Ammon's horn (tissue), 1 donor: ENCODE measurements at regions not wholly inside any gene's neighbourhood (a gene's known extent, or its start where the extent isn't known, plus 50 kb on each side); places are given as distances from the start of the nearest gene placed in this dataset.

Experiments
- DNase-seq: peaks from one replicate; pipeline ENCODE4 v3.0.0-alpha.2; 2016; ENCODE audit warnings: low spot score

GRCh38 chr2:173669271-173669853 lies 295.8 kb downstream of the SP3 start:
- no peak for DNase-seq

- DNase-seq: no peak
Measured at GRCh38 chr2:173669888-173670287, 295.3 kb downstream of the SP3 start.

GRCh38 chr2:173672573-173673340 lies 292.4 kb downstream of the SP3 start:
- DNase-seq: no peak

DNA sequence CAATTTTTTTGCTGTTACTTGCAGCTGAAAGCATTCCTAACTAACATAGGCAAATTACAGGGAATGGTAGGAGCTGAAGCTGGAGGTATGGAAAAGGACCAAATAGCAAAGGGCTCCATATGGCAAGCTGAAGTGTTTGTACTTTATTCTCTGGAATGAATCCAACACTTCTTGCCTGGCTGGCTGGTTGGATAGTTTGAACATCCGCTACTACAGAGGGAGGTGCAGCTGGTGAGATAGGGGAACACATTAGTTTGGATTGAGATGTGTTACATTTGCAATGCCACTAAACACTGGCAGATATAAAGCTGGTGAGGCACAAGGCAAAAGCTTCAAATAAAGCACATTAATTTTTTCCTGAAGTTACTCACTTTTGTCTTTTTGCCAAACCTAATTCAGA lies 291.5 kb downstream of the SP3 start:
- DNase-seq: peak; percentile 33

DNA sequence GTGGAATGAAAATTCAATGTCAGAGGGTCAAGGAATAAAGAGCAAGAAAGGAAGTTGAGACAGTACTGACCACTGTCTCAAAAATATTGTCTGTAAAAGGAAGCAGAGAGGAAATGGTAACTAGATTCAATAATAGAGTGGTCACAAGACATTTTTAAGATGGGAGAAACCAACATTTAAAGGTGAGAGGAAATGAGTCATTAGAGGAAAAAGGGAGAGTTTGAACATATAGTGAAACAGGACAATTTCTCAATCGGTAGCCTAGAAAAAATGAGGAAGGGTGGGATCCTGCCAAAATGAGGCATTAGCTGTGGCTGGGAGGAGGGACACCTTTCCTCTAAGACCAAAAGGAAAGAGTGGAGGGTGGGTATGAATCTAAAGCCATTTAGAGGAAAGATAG lies 288.5 kb downstream of the SP3 start:
- no peak for DNase-seq

DNA sequence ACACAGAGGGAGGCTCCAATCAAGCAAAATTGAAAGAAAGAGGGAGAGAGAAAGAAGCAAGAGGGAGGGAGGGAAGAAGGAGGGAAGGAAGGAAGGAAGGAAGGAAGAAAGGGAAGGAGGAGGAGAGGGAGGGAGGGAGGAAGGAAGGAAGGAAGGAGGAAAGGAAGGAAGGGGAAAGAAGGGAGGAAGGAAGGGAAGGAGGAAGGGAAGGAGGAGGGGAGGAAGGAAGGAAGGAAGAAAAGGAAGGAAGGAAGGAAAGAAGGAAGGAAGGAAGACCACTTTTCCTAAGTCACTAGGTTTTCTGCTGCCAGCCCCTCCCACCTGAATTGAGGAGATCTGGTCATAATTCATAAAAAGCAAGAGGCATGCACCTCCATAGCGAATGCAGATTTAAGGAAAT lies 287.0 kb downstream of the SP3 start:
- no peak for DNase-seq

- no peak for DNase-seq
Measured at GRCh38 chr2:173680574-173680973, 284.6 kb downstream of the SP3 start.

- no peak for DNase-seq
Measured at GRCh38 chr2:173681881-173682650, 283.1 kb downstream of the SP3 start.

- DNase-seq: no peak
Measured at GRCh38 chr2:173684896-173685459, 280.2 kb downstream of the SP3 start.

GRCh38 chr2:173690349-173690748 lies 274.8 kb downstream of the SP3 start:
- no peak for DNase-seq

DNA sequence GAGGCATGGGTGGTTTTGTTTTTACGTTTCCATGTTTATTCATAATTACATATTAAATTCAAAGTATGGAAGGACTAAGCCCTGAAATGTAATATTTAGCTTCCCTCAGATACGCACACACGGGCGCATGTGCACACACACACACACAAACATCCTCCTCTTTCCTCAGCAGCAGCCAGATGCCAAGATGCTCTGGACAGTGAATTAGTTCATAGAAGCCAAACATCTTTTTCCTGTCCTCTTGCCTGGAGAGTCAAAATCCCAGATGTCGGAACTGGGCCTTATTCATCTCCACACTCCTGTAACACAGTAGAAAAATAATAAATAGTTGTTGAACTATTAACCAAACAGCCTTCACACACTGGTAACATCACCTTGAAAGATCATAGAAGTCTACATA lies 273.1 kb downstream of the SP3 start:
- no peak for DNase-seq

- DNase-seq: no peak
Measured at GRCh38 chr2:173693044-173693589, 272.1 kb downstream of the SP3 start.

DNA sequence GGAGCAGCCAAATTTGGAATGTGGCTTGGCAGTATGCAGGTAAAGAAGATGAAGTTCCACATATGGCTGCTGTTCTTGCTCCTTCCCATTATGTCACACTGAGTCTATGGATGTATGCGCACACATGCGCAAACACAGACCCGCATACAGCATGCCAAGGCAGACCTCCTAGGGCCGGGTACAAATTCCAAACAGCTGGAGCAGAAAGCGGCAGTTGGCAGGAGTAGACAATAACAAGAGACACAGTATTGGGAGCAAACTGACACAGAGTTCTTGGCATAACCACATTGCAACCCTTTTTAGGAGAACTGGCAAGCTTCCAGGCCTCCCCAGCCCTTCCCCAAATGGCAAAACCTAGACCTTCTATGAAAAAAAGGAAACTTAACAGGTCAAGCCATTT lies 268.9 kb downstream of the SP3 start:
- no peak for DNase-seq

DNA sequence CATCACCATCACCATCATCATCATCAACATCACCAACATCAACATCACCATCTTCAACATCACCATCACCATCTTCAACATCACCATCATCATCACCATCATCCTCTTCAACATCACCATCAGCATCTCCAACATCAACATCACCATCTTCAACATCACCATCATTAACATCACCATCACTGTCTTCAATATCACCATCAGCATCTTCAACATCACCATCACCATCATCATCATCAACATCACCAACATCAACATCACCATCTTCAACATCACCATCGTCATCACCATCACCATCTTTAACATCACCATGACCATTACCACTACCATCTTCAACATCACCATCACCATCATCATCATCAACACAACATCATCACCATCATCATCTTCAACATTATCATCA lies 267.2 kb downstream of the SP3 start:
- no peak for DNase-seq

DNA sequence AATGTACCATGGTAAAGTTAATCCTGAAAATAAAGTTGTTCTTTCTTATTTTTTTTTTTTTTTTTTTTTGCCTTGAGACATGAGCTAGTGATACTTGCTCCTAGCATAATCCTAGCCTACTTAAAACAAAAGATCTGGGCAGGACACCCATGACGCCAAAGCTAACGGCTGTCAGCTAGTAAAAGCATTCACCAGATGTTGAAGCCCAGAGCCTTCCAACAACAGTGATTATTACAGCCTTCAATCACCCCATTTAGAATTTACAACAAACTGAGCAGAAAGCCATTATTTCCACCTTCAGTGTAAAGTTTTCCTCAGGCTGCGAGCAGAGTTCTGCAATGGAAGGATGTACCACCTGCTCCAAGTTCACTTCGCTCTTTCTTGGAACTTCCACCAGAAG lies 259.5 kb downstream of the SP3 start:
- no peak for DNase-seq

DNA sequence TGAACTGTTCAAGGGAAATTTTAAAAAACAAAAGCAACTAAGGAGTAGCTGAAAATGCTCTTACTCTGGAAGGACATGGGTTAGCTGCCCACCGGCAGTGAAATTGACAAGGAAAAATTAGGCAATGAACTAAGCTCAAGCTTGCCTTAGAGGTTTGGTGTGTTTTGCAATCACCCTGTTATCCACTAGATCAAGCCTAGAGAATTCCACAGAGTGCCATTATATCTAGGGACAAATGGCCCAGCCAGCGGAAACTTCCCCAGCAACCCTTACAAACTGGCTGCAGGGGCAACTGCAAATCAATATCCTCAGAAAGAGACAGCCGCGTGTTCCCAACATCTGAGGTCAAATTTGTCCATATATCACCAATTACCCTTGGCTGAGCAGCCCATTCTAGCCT lies 258.2 kb downstream of the SP3 start:
- DNase-seq: no peak

DNA sequence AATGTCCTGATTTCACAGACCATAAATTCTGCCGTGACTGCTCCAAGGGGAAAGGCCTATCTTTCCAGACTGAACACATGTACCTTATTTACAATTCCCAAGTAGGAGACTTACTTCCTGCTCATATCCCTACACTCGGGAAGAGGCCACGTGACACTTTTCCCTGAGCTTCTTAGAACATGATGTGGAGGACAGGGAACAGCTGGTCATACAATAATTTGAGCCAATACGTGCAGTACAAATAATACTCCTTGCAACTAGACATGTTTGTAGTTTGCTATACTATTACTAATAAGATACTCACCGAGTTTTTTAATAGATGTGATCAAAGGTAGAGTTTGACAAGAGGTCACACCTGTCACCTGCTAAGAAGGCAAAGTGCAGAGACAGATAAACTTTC lies 256.4 kb downstream of the SP3 start:
- DNase-seq: no peak

GRCh38 chr2:173711816-173712215 lies 253.4 kb downstream of the SP3 start:
- no peak for DNase-seq

GRCh38 chr2:173713904-173714555 lies 251.1 kb downstream of the SP3 start:
- no peak for DNase-seq

DNA sequence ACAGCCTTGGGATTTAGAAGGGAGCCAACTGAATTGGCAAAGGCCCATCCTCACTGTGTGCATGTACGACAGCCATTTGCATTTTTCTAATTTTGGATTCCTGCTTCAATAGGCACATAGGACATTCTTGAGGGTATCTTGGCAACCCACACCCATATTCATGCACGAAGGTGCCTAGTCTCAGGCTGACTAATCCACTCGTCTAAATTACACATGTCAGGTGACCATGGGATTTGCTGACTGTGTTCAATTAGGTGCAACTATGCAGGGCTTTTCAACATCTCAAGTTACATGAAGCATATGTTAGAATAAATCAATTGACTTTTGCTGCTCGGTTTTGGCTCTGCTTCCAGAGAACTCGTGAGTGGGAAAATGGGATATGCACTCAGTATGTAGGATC lies 249.7 kb downstream of the SP3 start:
- no peak for DNase-seq

DNA sequence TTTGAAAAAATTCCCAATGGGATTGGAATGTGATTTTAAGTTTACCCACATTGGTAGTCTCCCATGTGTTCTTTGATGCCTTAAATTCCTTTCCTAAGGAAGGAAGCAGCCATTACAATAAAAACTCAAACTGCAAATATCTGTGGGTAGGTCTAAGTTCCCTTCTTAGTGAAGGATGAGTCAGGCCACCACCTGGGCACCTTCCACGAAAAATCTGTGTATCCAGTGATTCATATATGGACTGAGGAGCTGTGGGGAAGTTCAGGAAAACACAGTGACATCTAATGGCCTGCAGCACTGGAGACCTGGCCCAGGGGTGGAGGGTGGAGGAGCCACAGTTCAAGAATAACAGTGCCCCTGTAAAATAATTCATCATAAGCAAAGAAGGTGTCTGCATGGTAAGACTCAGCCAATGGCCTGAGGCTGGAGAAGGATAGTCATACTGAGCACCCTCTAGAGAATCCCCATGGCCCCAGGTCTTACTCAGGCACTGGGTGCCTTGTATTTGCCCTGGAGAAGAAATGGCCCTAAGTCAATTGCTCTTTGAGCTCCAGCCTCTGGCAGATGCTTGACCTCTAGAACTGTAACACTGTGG lies 248.6 kb downstream of the SP3 start:
- DNase-seq: no peak

GRCh38 chr2:173719471-173719870 lies 245.7 kb downstream of the SP3 start:
- no peak for DNase-seq
